Psoas muscle (tissue), 7 donors: ENCODE measurements at regions not wholly inside any gene's neighbourhood (a gene's known extent, or its start where the extent isn't known, plus 50 kb on each side); places are given as distances from the start of the nearest gene placed in this dataset.

Experiments used
- ATAC-seq, 4 donors: fragments of 200-7000 bp; cut with Tn5 transposase; one replicate each; pipeline ENCODE4 v1.9.1; 2020; ENCODE audit warnings: moderate library complexity in 3 of 4, mild to moderate bottlenecking in 2 of 4
- DNase-seq, 2 donors: peaks; one replicate each; pipeline ENCODE4 v3.0.0-alpha.2; 2020
- H3K27ac ChIP-seq: fragments of 200-600 bp; one replicate; pipeline ENCODE4 v1.8.0; 2022
- H3K27me3 ChIP-seq, 3 donors: fragments of 200-600 bp in 1 of 3; one replicate each; pipeline versions ENCODE4 v1.6.1 to v1.8.0; 2013 to 2022; ENCODE audit warnings: low read length in 2 of 3, mild to moderate bottlenecking in 2 of 3, moderate library complexity in 1 of 3; ENCODE audit not compliant: insufficient read depth in 3 of 3
- H3K36me3 ChIP-seq, 2 donors: fragments of 200-600 bp in 1 of 2; one replicate each; pipeline versions ENCODE4 v1.6.1 to v1.8.0; 2013 to 2022; ENCODE audit warnings: low read depth in 1 of 2, mild to moderate bottlenecking in 1 of 2, moderate library complexity in 1 of 2; ENCODE audit not compliant: insufficient read depth in 1 of 2
- H3K4me1 ChIP-seq: fragments of 200-600 bp; one replicate; pipeline ENCODE4 v1.8.0; 2022
- H3K4me3 ChIP-seq: fragments of 200-600 bp; one replicate; pipeline ENCODE4 v1.8.0; 2022; ENCODE audit warnings: mild to moderate bottlenecking
- H3K9me3 ChIP-seq: fragments of 200-600 bp; one replicate; pipeline ENCODE4 v1.8.0; 2022
- CTCF ChIP-seq: fragments of 200-600 bp; IDR thresholded peaks from one replicate; pipeline ENCODE4 v1.8.0; 2022; ENCODE audit warnings: antibody characterized with exemption
- WGBS, 3 donors: extraction: QIAGEN DNeasy Blood & Tissue Kit; methylation state at CpG; one replicate each; pipeline versions ENCODE4 v1.1.6 to v1.1.7; 2013; 5-methylcytosine and 5-hydroxymethylcytosine counted together
- intact Hi-C, 2 donors: fragments of 100-400 bp; cut with DNase I; formaldehyde crosslinking; loops; one replicate each; pipeline versions ENCODE4 v1.11.0 to v1.14.2; 2022
- donor health status: healthy with polysubstance abuse.
- donor health status: DM: no; HTN: no; CAD: no; lungs with moderate emphysema.
- donor health status: Bipolar disorder and iron deficiency.
- donor health status: healthy.
- donor health status: DM: yes; HTN: yes; CAD: no.
- donor health status: DM: no; HTN: no; CAD: no.
- donor health status: DM: yes; HTN: yes; CAD: no.

GRCh38 chr5:154631141-154631540 is 124.0 kb upstream of the LARP1 start:
- ATAC-seq (no peak), DNase-seq (no peak)
- no peaks in the 10 kb centered on the region for H3K36me3 ChIP-seq
- 90 to 93% (median 92%) methylated on average over 22 of the region's 22 CpGs for WGBS, 3 donors
- TF ChIP-seq CTCF, result no peak
- H3K4me1 ChIP-seq, result no peaks in the 10 kb centered on the region
- no peaks in the 10 kb centered on the region for H3K27me3 ChIP-seq
- no peaks in the 10 kb centered on the region for H3K9me3 ChIP-seq
- H3K4me3 ChIP-seq, result no peak overlapping the region
- intact Hi-C loops, result no loop called here
- H3K27ac ChIP-seq, result no peak overlapping the region

GRCh38 chr5:154630410-154630809 is 124.8 kb upstream of the LARP1 start:
- WGBS, 3 donors, result 39 to 54% (median 48%) methylated on average over 4 of the region's 4 CpGs
- DNase-seq, result no peak
- no peaks in the 10 kb centered on the region for H3K36me3 ChIP-seq
- no peaks in the 10 kb centered on the region for H3K4me1 ChIP-seq
- ATAC-seq, result peak in 1 of 4 donors; percentile 30
- no peak overlapping the region for H3K4me3 ChIP-seq
- intact Hi-C loops, result no loop called here
- no peaks in the 10 kb centered on the region for H3K27me3 ChIP-seq
- no peak overlapping the region for H3K27ac ChIP-seq
- no peaks in the 10 kb centered on the region for H3K9me3 ChIP-seq
- TF ChIP-seq CTCF, result no peak

GRCh38 chr5:154628685-154629084 is 126.5 kb upstream of the LARP1 start:
- Histone ChIP-seq H3K27ac (no peak overlapping the region), H3K4me1 (no peaks in the 10 kb centered on the region), H3K27me3 (peaks cover 0 to 2% (median 0%) of the 10 kb centered on the region in 3 donors), H3K4me3 (no peak overlapping the region), H3K9me3 (no peaks in the 10 kb centered on the region), H3K36me3 (no peaks in the 10 kb centered on the region)
- WGBS, 3 donors, result 66 to 70% (median 67%) methylated on average over 4 of the region's 4 CpGs
- no peak for TF ChIP-seq CTCF
- intact Hi-C loops, result no loop called here
- ATAC-seq (no peak), DNase-seq (no peak)

- Histone ChIP-seq H3K36me3 (no peaks in the 10 kb centered on the region), H3K27ac (no peak overlapping the region), H3K27me3 (peaks cover 0 to 2% (median 0%) of the 10 kb centered on the region in 3 donors), H3K9me3 (no peaks in the 10 kb centered on the region), H3K4me1 (no peaks in the 10 kb centered on the region), H3K4me3 (no peak overlapping the region)
- WGBS, 3 donors, result 52 to 54% (median 53%) methylated on average over 7 of the region's 7 CpGs
- no peak for TF ChIP-seq CTCF
- DNase-seq (no peak), ATAC-seq (no peak)
- intact Hi-C loops, result no loop called here
Observed at GRCh38 chr5:154627698-154628678, 127.2 kb upstream of the LARP1 start.
